AG10803 (cell line): ENCODE measurements at regions not wholly inside any gene's neighbourhood (a gene's known extent, or its start where the extent isn't known, plus 50 kb on each side); places are given as distances from the start of the nearest gene placed in this dataset.

Source experiments
- DNase-seq: peaks from one replicate; pipeline ENCODE4 v3.0.0; 2010; ENCODE audit warnings: low read depth
- H3K4me3 ChIP-seq: 2 replicates; pipeline ENCODE4 v1.5.1; 2011; ENCODE audit warnings: mild to moderate bottlenecking, low read length, control low read depth
- TF ChIP-seq, protein P1 (sequence below): conservative IDR thresholded peaks from 2 replicates; pipeline ENCODE4 v1.5.1; 2011; ENCODE audit warnings: mild to moderate bottlenecking, low read length, control low read depth, inconsistent platforms

DNA sequence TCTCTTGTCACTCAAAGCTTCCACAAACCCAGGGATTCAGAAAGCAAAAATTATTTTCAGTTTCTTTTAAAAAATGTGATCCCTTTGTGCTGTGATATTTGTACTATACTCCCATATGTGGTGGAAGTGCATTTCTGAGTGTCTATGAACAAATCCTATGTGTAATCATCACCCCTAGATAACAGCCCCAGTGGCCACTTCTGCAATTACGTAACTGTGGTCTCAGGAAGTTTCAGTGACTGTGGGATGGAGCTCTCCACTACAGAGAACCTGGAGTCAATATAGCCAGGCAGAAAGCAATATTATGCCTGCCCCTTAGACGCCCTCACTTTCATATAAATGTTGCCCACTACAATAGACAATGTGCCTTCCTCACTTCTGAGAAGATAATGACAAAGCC is 1101.7 kb upstream of the GHITM start:
- no peak overlapping the region for H3K4me3 ChIP-seq
- no peak for DNase-seq
- TF ChIP-seq, protein P1, sequence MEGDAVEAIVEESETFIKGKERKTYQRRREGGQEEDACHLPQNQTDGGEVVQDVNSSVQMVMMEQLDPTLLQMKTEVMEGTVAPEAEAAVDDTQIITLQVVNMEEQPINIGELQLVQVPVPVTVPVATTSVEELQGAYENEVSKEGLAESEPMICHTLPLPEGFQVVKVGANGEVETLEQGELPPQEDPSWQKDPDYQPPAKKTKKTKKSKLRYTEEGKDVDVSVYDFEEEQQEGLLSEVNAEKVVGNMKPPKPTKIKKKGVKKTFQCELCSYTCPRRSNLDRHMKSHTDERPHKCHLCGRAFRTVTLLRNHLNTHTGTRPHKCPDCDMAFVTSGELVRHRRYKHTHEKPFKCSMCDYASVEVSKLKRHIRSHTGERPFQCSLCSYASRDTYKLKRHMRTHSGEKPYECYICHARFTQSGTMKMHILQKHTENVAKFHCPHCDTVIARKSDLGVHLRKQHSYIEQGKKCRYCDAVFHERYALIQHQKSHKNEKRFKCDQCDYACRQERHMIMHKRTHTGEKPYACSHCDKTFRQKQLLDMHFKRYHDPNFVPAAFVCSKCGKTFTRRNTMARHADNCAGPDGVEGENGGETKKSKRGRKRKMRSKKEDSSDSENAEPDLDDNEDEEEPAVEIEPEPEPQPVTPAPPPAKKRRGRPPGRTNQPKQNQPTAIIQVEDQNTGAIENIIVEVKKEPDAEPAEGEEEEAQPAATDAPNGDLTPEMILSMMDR, result no peak

DNA sequence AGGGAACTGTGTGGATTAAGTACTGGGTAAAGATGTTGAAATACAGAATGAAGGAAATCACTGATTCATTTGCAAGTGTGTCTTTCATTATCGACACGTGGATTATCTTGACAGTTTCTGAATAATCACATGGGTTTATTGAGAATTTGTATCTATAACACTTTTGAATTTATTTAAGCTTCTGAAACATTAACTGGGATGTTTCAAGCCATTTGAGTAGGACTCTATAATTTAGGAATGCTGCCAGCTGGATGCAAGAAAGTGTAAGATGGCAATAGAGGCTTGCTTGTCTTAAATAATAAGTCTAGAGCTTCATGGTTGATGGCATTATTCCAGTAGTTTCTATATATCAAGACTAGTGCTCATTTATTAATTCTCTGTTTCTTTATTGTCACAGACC is 1100.7 kb upstream of the GHITM start:
- H3K4me3 ChIP-seq, result no peak overlapping the region
- TF ChIP-seq, protein P1, result no peak

DNA sequence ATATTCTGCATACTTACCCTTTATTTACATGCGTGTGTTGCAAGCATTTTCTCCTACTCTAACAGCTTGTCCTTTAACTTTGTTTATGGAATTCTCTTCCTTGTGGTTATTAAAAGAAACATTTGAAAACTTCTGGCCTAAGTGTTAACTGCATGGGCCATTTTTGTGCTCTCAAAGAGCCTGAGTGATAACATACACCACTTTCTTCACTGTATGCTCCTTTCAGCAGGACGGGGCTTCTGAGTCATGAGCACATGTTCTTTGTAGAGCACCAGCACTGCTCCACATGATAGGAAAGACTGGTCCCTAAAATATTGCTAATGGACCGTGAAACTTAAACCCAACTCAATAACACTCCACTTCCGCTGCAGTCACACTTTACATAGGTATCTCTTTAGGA is 1093.6 kb upstream of the GHITM start:
- TF ChIP-seq, protein P1, result no peak
- H3K4me3 ChIP-seq, result no peak overlapping the region
- DNase-seq, result no peak

More for the DNA sequence above, 1100.7 kb upstream of the GHITM start:
- DNase-seq, result no peak

DNA sequence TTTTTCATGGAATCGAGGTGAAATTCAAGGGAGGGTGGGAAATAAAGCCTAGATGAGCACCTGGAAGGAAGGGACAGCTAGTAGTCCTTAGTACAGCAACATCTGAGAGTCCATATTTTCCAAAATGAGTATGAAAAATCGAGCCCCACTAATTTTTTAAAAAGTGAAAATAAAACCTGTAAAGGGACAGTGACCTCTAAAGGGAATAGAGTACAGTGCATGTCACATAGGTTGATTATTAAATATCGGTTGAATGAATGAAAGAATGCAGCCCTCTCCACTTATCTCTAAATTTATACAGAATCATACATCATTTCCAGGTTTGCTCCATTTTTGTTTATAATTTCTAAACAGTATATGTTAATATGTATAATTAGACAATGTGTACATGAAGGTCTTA is 1088.5 kb upstream of the GHITM start:
- H3K4me3 ChIP-seq, result no peak overlapping the region
- DNase-seq, result no peak
- TF ChIP-seq, protein P1, result no peak

DNA sequence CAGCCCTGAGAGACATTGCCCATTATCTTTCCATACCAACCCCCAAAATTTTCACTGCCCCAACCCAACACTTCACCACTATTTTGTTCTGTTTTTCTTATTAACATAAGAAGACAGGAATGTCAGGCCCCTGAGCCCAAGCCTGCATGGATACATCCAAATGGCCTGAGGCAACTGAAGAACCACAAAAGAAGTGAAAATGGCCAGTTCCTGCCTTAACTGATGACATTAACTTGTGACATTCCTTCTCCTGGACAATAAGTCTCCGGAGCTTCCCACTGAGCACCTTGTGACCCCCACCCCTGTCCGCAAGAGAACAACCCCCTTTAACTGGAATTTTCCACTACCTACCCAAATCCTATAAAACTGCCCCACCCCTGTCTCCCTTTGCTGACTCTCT is 1076.4 kb upstream of the GHITM start:
- TF ChIP-seq, protein P1, result no peak
- DNase-seq, result no peak
- H3K4me3 ChIP-seq, result no peak overlapping the region

DNA sequence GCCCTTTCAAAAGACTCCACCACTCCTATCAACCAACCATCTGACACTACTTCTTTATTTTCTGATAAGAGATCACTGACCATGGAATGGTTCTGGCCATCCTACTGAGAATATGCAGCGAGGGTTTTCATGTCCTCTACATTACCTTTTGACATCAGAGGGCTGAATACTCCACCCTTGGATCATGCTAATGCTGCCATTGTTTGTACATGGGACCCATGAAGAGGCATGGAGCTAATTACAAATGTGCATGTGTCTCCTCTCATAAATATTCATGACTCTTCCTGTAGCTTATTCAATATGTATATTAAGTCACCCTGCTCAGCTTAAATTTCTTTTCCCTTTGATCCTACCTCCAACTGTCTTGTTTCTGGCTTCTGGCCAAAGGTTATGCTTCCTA is 1065.8 kb upstream of the GHITM start:
- TF ChIP-seq, protein P1, result no peak
- no peak overlapping the region for H3K4me3 ChIP-seq
- no peak for DNase-seq

DNA sequence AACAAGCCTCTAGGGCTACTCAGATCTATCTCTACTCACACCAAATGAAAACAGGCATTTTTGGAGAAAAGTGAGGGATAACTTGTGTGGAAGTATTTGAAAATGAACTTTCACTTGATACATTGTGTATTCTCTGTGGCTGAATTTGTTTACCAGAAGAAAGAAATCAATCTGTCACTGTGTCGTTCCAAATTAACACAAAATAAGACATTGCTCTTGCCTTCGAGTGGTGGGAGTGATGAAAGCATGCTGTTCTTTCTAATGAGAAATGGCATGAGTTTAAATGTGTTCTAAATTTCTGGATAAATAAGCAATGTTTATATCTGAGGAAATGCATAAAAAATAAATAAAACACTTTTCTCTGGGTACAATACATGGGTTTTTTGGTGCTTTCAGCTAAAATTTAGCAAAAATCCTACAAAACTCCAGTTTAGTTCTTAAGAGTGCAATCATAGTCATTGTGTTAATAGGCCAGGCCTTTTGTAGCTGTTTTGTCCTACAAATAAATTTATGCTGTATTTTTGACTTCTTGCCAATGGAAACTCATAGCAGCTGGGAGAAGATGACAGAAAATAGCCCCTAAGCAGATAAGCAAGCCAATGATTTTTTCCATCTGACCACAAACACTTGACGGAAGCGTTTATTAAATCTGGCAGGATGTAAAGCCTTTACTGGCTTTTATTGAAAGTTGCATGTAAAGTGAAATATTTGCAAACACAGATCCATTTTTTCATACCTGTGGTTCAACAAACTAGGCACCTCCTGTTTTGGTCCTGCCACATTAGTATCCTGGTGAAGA is 1064.1 kb upstream of the GHITM start:
- TF ChIP-seq, protein P1, result no peak
- DNase-seq, result no peak
- no peak overlapping the region for H3K4me3 ChIP-seq
